Calu3 (cell line): ENCODE measurements at regions not wholly inside any gene's neighbourhood (a gene's known extent, or its start where the extent isn't known, plus 50 kb on each side); places are given as distances from the start of the nearest gene placed in this dataset.

Experiments used
- BruUV-seq: library from RNA; stranded (reverse); fragments of 400-500 nt; replicated peaks from 2 replicates; lab custom pipeline; 2021; lab: Mats Ljungman, UMichigan
- CTCF ChIA-PET: fragments of 300-600 bp; sonication (Branson Sonifier 250); formaldehyde crosslinking; loops from one replicate; lab custom pipeline; 2022; ENCODE audit warnings: antibody characterized with exemption; lab: Charles Lee
- DNase-seq: peaks from one replicate; pipeline ENCODE4 v3.0.0; 2022
- H3K27ac Mint-ChIP-seq: one replicate; pipeline ENCODE4 v1.8.0; 2022; ENCODE audit warnings: mixed read lengths; ENCODE audit not compliant: unreplicated experiment
- H3K27me3 Mint-ChIP-seq: one replicate; pipeline ENCODE4 v1.8.0; 2022; ENCODE audit warnings: mixed read lengths; ENCODE audit not compliant: unreplicated experiment
- H3K36me3 Mint-ChIP-seq: one replicate; pipeline ENCODE4 v1.8.0; 2022; ENCODE audit warnings: mild to moderate bottlenecking, moderate library complexity, mixed read lengths; ENCODE audit not compliant: insufficient read depth, unreplicated experiment
- H3K4me1 Mint-ChIP-seq: one replicate; pipeline ENCODE4 v1.8.0; 2022; ENCODE audit warnings: mild to moderate bottlenecking, low read depth, mixed read lengths; ENCODE audit not compliant: unreplicated experiment
- H3K4me3 Mint-ChIP-seq: one replicate; pipeline ENCODE4 v1.8.0; 2022; ENCODE audit warnings: mild to moderate bottlenecking, low read depth, moderate library complexity, mixed read lengths; ENCODE audit not compliant: unreplicated experiment
- H3K9me3 Mint-ChIP-seq: one replicate; pipeline ENCODE4 v1.8.0; 2022; ENCODE audit warnings: low read depth, mixed read lengths; ENCODE audit not compliant: unreplicated experiment
- intact Hi-C: fragments of 100-400 bp; cut with micrococcal nuclease; formaldehyde crosslinking; loops from one replicate; pipeline ENCODE4 v1.10.0; 2022; ENCODE audit not compliant: unreplicated experiment
- TF ChIP-seq, protein P1 (sequence below): fragments of 200-600 bp; IDR thresholded peaks from one replicate; pipeline ENCODE4 v1.8.0; 2022; ENCODE audit warnings: antibody characterized with exemption; ENCODE audit not compliant: unreplicated experiment

DNA sequence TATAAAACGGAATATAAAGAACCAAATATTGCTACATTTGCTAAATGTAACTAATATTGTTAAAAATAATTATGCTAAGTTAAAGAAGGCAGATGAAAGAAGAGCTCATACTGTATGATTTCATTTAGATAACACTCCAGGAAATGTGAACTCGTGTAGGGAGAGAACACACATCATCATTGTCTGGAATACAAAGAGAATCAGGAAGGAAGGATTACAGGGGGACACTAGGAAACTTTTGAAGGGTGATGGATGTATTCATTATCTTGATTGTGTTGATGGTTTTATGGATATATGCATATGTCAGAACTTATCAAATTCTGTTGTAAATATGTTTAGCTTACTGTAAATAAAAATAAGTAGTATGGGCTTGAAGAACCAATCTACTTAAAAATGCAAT lies 104.1 kb upstream of the TRIB2 start:
- TF ChIP-seq, protein P1, sequence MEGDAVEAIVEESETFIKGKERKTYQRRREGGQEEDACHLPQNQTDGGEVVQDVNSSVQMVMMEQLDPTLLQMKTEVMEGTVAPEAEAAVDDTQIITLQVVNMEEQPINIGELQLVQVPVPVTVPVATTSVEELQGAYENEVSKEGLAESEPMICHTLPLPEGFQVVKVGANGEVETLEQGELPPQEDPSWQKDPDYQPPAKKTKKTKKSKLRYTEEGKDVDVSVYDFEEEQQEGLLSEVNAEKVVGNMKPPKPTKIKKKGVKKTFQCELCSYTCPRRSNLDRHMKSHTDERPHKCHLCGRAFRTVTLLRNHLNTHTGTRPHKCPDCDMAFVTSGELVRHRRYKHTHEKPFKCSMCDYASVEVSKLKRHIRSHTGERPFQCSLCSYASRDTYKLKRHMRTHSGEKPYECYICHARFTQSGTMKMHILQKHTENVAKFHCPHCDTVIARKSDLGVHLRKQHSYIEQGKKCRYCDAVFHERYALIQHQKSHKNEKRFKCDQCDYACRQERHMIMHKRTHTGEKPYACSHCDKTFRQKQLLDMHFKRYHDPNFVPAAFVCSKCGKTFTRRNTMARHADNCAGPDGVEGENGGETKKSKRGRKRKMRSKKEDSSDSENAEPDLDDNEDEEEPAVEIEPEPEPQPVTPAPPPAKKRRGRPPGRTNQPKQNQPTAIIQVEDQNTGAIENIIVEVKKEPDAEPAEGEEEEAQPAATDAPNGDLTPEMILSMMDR = no peak

DNA sequence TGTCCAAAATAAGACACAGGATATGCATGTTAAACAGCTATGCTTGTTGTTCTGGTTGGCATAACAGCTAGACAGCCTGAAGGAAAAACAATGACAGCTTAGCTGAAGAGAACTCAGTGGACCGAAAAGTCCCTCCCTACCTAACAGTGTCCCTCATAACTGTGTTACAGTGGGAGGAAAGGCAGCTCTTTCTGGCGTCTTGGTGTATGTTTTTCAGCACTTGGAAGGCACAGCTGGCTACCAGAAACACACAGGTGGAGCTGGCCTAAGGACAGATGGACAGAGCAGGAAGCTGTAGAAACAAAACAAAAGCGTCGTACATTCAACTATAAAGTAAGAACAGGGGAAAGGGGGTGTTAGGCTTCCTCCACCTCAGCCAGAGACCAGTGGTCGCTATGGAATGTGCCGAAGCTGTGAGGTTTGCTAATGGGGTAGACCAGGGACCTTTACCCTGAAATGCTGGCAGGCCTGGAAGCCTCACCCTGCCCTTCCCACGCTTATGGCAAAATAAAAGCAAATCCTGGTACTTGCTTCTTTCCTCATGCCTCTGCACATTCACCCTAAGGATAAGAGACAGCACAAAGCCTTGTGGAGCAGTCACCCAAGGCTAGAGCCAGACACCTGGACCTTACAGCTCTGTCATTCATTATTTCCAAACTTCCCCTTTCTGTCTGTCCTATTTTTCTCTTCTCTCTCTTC lies 103.5 kb upstream of the TRIB2 start:
- no peak for DNase-seq
- BruUV-seq = no TSS peak
- H3K36me3 Mint-ChIP-seq = no peaks in the 10 kb centered on the region
- CTCF ChIA-PET = no interaction called here
- no peaks in the 10 kb centered on the region for H3K9me3 Mint-ChIP-seq
- peaks cover under 1% of the 10 kb centered on the region for H3K4me1 Mint-ChIP-seq
- TF ChIP-seq, protein P1 = no peak
- no peaks in the 10 kb centered on the region for H3K27me3 Mint-ChIP-seq
- H3K4me3 Mint-ChIP-seq = no peak overlapping the region
- no peak overlapping the region for H3K27ac Mint-ChIP-seq
- intact Hi-C loops = no loop called here

More for the DNA sequence above, 104.1 kb upstream of the TRIB2 start:
- H3K4me3 Mint-ChIP-seq = no peak overlapping the region
- H3K36me3 Mint-ChIP-seq = no peaks in the 10 kb centered on the region
- CTCF ChIA-PET = no interaction called here
- intact Hi-C loops = no loop called here
- H3K4me1 Mint-ChIP-seq = peaks cover 7% of the 10 kb centered on the region
- BruUV-seq = no TSS peak
- no peaks in the 10 kb centered on the region for H3K9me3 Mint-ChIP-seq
- no peak for DNase-seq
- no peaks in the 10 kb centered on the region for H3K27me3 Mint-ChIP-seq
- no peak overlapping the region for H3K27ac Mint-ChIP-seq

DNA sequence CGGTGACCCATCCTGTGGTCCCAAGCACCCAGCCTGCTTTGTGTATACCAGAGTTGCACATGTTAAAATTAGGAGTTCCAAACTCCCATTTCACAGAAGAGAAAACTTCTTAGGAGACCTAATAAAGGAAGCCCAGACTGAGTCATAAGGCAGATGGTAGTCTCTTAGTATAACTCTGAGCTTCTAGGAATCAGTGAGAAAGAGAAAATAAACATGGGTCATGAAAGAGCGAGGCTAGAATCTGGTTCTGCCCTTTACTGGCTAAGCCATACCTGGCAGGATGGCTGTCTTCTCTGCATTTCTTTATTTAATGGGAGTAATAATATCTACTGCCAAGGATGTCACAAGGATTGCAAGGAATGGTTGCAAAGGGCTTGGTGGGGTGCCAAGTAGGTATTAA lies 101.2 kb upstream of the TRIB2 start:
- H3K9me3 Mint-ChIP-seq = no peaks in the 10 kb centered on the region
- no peaks in the 10 kb centered on the region for H3K27me3 Mint-ChIP-seq
- no peaks in the 10 kb centered on the region for H3K4me1 Mint-ChIP-seq
- CTCF ChIA-PET = no interaction called here
- peaks cover 5% of the 10 kb centered on the region for H3K36me3 Mint-ChIP-seq
- no TSS peak for BruUV-seq
- TF ChIP-seq, protein P1 = no peak
- no peak overlapping the region for H3K4me3 Mint-ChIP-seq
- no peak for DNase-seq
- no peak overlapping the region for H3K27ac Mint-ChIP-seq
- intact Hi-C loops = no loop called here

DNA sequence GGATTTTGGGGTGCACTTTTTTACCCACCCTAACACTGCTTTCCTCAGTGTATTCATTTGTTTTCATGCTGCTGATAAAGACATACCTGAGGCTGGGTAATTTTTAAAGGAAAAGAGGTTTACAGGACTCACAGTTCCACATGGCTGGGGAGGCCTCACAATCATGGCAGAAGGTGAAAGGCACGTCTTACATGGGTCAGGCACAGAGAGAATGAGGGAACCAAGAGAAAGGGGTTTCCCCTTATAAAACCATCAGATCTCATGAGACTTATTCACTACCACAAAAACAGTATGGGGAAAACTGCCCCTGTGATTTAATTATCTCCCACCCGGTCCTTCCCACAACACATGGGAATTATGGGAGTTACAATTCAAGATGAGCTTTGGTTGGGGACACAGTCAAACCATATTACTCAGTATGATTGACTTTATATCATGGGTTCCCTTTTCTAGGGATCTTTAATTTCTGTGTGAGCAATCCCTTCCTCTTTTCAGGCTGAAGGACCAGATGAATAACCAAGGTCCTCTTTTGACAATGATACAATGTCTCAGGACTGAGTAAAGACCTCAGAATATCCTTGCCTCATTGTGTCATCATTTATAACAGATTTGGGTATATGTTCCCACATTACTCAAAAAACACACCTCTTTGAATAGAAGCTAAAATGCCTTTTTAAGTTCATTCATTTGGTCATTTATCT lies 100.1 kb upstream of the TRIB2 start:
- no peak overlapping the region for H3K27ac Mint-ChIP-seq
- no peak overlapping the region for H3K4me3 Mint-ChIP-seq
- no peaks in the 10 kb centered on the region for H3K4me1 Mint-ChIP-seq
- H3K9me3 Mint-ChIP-seq = no peaks in the 10 kb centered on the region
- no peaks in the 10 kb centered on the region for H3K27me3 Mint-ChIP-seq
- TF ChIP-seq, protein P1 = no peak
- peaks cover 5% of the 10 kb centered on the region for H3K36me3 Mint-ChIP-seq
- no peak for DNase-seq
- intact Hi-C loops = no loop called here
- no TSS peak for BruUV-seq
- CTCF ChIA-PET = no interaction called here
